CD4-positive, CD25-positive, alpha-beta regulatory T cell (primary cell): ENCODE measurements at regions not wholly inside any gene's neighbourhood (a gene's known extent, or its start where the extent isn't known, plus 50 kb on each side); places are given as distances from the start of the nearest gene placed in this dataset.

Source experiments
- ATAC-seq, 2 donors: fragments of 150-1000 bp; cut with Tn5 transposase; one replicate each; pipeline ENCODE4 v1.10.0; 2021; ENCODE audit warnings: low read depth in 2 of 2, moderate number of reproducible peaks in 2 of 2, moderate library complexity in 1 of 2
- DNase-seq, 3 donors: peaks; one replicate each; pipeline versions ENCODE4 v3.0.0 to v3.0.0-alpha.2; 2012 to 2022; ENCODE audit warnings: mixed read lengths in 1 of 3
- H3K27ac ChIP-seq: one replicate; pipeline ENCODE4 v1.7.0; 2013; ENCODE audit warnings: mild to moderate bottlenecking, low read length; ENCODE audit not compliant: insufficient read depth, poor library complexity, severe bottlenecking
- H3K27me3 ChIP-seq: one replicate; pipeline ENCODE4 v1.7.0; 2013; ENCODE audit warnings: low read length; ENCODE audit not compliant: control insufficient read depth, insufficient read depth
- H3K36me3 ChIP-seq: one replicate; pipeline ENCODE4 v1.7.0; 2013; ENCODE audit warnings: mild to moderate bottlenecking, low read length, moderate library complexity; ENCODE audit not compliant: control insufficient read depth, insufficient read depth
- H3K4me1 ChIP-seq: 2 replicates; pipeline ENCODE4 v1.7.0; 2013; ENCODE audit warnings: mild to moderate bottlenecking, low read length; ENCODE audit not compliant: insufficient read depth, control insufficient read depth, poor library complexity, severe bottlenecking
- H3K4me3 ChIP-seq: one replicate; pipeline ENCODE4 v1.7.0; 2013; ENCODE audit warnings: low read depth, mild to moderate bottlenecking, low read length, moderate library complexity
- H3K9me3 ChIP-seq, 2 experiments: 1 replicate in 1 of 2; 2 replicates in 1 of 2; pipeline ENCODE4 v1.7.0; 2013; ENCODE audit warnings: low read length in 2 of 2, mild to moderate bottlenecking in 1 of 2, moderate library complexity in 1 of 2; ENCODE audit not compliant: control insufficient read depth in 2 of 2
- H3K27ac Mint-ChIP-seq, 3 donors: one replicate each; pipeline ENCODE4 v1.8.0; 2020 to 2022; ENCODE audit warnings: mild to moderate bottlenecking in 3 of 3, mixed read lengths in 3 of 3, moderate library complexity in 2 of 3
- H3K27me3 Mint-ChIP-seq: one replicate; pipeline ENCODE4 v1.8.0; 2022; ENCODE audit warnings: mild to moderate bottlenecking, mixed read lengths
- H3K36me3 Mint-ChIP-seq: one replicate; pipeline ENCODE4 v1.8.0; 2020; ENCODE audit warnings: mixed read lengths
- H3K4me1 Mint-ChIP-seq, 4 donors: one replicate each; pipeline ENCODE4 v1.8.0; 2020 to 2022; ENCODE audit warnings: mixed read lengths in 4 of 4, mild to moderate bottlenecking in 1 of 4
- H3K4me3 Mint-ChIP-seq, 4 donors: one replicate each; pipeline ENCODE4 v1.8.0; 2020 to 2022; ENCODE audit warnings: mild to moderate bottlenecking in 4 of 4, mixed read lengths in 4 of 4, moderate library complexity in 3 of 4
- H3K9me3 Mint-ChIP-seq, 7 donors: one replicate each; pipeline ENCODE4 v1.8.0; 2020 to 2022; ENCODE audit warnings: mixed read lengths in 7 of 7, mild to moderate bottlenecking in 3 of 7, moderate library complexity in 2 of 7

GRCh38 chr17:13922885-13923284 lies 146.4 kb upstream of the COX10 start:
- H3K36me3 ChIP-seq: no peaks in the 10 kb centered on the region
- Mint-ChIP-seq H3K27me3 (no peaks in the 10 kb centered on the region), H3K27ac (no peak overlapping the region), H3K4me3 (no peak overlapping the region), H3K4me1 (peaks cover 0 to 2% (median under 1%) of the 10 kb centered on the region in 4 donors), H3K9me3 (no peaks in the 10 kb centered on the region), H3K36me3 (peaks cover 3% of the 10 kb centered on the region)
- no peaks in the 10 kb centered on the region for H3K9me3 ChIP-seq
- H3K4me3 ChIP-seq: no peak overlapping the region
- H3K27me3 ChIP-seq: no peaks in the 10 kb centered on the region
- no peaks in the 10 kb centered on the region for H3K4me1 ChIP-seq
- no peak for DNase-seq
- no peak overlapping the region for H3K27ac ChIP-seq
- no peak for ATAC-seq

- H3K4me1 Mint-ChIP-seq: peaks cover 0 to 2% (median 0%) of the 10 kb centered on the region in 4 donors
- ATAC-seq: no peak
These were observed 143.7 kb upstream of the COX10 start for GRCh38 chr17:13925579-13925978.

DNA sequence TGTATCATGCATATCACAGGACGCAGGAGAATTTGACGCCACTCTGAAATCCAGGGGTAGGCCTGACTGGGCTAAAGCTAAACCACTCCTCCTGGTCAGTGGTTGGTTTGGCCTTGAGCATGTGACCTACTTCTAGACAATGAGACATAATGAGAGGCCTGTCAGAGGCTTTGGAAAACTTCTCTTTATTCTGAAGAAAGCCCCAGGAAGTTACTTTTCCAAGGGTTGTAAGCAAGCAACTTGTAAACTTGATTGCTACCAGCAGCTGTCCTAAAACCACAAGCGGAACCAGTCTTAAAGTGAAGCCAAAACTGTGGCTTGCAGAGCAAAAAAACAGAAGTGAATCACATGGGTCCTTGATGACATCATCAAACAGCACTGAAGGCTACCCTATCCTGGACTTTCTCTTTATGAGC lies 138.2 kb upstream of the COX10 start:
- no peaks in the 10 kb centered on the region for H3K27me3 ChIP-seq
- H3K36me3 Mint-ChIP-seq: peaks cover 28% of the 10 kb centered on the region
- H3K27ac Mint-ChIP-seq: no peak overlapping the region
- H3K4me3 ChIP-seq: no peak overlapping the region
- ATAC-seq (peak; percentile 31 to 43), DNase-seq (no peak)
- peaks cover 0 to 4% (median 2%) of the 10 kb centered on the region in 7 donors for H3K9me3 Mint-ChIP-seq
- no peaks in the 10 kb centered on the region for H3K36me3 ChIP-seq
- peaks cover 0 to 3% of the 10 kb centered on the region in 2 experiments for H3K9me3 ChIP-seq
- H3K27me3 Mint-ChIP-seq: no peaks in the 10 kb centered on the region
- no peaks in the 10 kb centered on the region for H3K4me1 ChIP-seq
- H3K4me3 Mint-ChIP-seq: no peak overlapping the region
- H3K4me1 Mint-ChIP-seq: peaks cover 0 to 4% (median 0%) of the 10 kb centered on the region in 4 donors
- no peak overlapping the region for H3K27ac ChIP-seq

More at GRCh38 chr17:13925579-13925978, 143.7 kb upstream of the COX10 start:
- Mint-ChIP-seq H3K27me3 (no peaks in the 10 kb centered on the region), H3K9me3 (peaks cover 0 to 1% (median 0%) of the 10 kb centered on the region in 7 donors), H3K27ac (no peak overlapping the region), H3K4me3 (no peak overlapping the region), H3K36me3 (peaks cover 12% of the 10 kb centered on the region)
- no peak overlapping the region for H3K27ac ChIP-seq
- no peaks in the 10 kb centered on the region for H3K27me3 ChIP-seq
- H3K4me1 ChIP-seq: no peaks in the 10 kb centered on the region
- no peaks in the 10 kb centered on the region for H3K9me3 ChIP-seq
- H3K36me3 ChIP-seq: no peaks in the 10 kb centered on the region
- no peak overlapping the region for H3K4me3 ChIP-seq
- DNase-seq: no peak

DNA sequence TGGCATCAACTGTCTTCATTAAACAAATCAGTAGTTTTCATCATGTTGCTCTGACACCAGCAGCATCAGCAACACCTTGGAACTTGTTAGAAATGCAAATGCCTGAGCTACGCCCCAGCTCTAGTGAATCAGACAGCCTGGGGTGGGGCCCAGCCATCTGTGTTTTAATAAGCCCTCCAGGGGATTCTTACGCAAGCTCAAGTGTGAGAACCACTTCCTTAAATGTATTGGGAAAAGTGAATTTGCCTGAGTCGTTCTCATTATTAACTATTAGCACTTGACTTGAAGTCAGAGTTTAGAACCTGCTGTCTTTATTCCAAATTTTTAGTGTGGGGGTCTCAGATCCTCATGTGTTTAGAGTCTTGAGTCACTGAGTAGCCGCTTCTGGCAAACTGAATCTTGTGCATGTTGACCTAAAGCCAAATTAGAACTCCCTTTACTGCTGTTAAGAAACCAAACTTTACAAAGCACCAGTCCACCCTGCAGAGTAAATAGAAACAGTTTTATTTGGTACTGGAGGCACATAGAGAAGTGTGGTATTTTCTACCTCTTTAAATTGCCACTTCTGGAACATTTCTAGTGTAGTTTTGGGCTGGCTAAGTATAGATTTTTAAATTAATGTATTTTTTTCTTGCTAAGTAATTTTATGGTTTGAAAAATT lies 137.4 kb upstream of the COX10 start:
- H3K4me1 ChIP-seq: no peaks in the 10 kb centered on the region
- Mint-ChIP-seq H3K9me3 (peaks cover 0 to 4% (median 2%) of the 10 kb centered on the region in 7 donors), H3K4me3 (no peak overlapping the region), H3K27me3 (no peaks in the 10 kb centered on the region), H3K36me3 (peaks cover 28% of the 10 kb centered on the region), H3K27ac (no peak overlapping the region), H3K4me1 (peaks cover 0 to 4% (median 0%) of the 10 kb centered on the region in 4 donors)
- no peaks in the 10 kb centered on the region for H3K36me3 ChIP-seq
- no peak overlapping the region for H3K27ac ChIP-seq
- no peak overlapping the region for H3K4me3 ChIP-seq
- DNase-seq (no peak), ATAC-seq (no peak)
- H3K9me3 ChIP-seq: peaks cover 0 to 3% of the 10 kb centered on the region in 2 experiments
- H3K27me3 ChIP-seq: no peaks in the 10 kb centered on the region

GRCh38 chr17:13933441-13934276 lies 135.6 kb upstream of the COX10 start:
- no peak overlapping the region for H3K27ac Mint-ChIP-seq
- H3K27me3 ChIP-seq: no peaks in the 10 kb centered on the region
- H3K4me1 ChIP-seq: no peaks in the 10 kb centered on the region
- H3K4me1 Mint-ChIP-seq: peaks cover 0 to 4% (median 0%) of the 10 kb centered on the region in 4 donors
- no peak for ATAC-seq
- H3K9me3 ChIP-seq: peaks cover 0 to 3% of the 10 kb centered on the region in 2 experiments
- no peak for DNase-seq
- no peaks in the 10 kb centered on the region for H3K36me3 ChIP-seq
- H3K4me3 Mint-ChIP-seq: no peak overlapping the region
- no peak overlapping the region for H3K27ac ChIP-seq
- no peaks in the 10 kb centered on the region for H3K27me3 Mint-ChIP-seq
- H3K9me3 Mint-ChIP-seq: peaks cover 0 to 4% (median 1%) of the 10 kb centered on the region in 7 donors
- H3K4me3 ChIP-seq: no peak overlapping the region
- H3K36me3 Mint-ChIP-seq: peaks cover 24% of the 10 kb centered on the region

GRCh38 chr17:13939222-13939621 lies 130.1 kb upstream of the COX10 start:
- no peaks in the 10 kb centered on the region for H3K27me3 Mint-ChIP-seq
- no peak overlapping the region for H3K27ac Mint-ChIP-seq
- Histone ChIP-seq H3K4me1 (no peaks in the 10 kb centered on the region), H3K36me3 (no peaks in the 10 kb centered on the region), H3K4me3 (no peak overlapping the region), H3K27ac (no peak overlapping the region), H3K27me3 (no peaks in the 10 kb centered on the region), H3K9me3 (peaks cover 0 to 4% of the 10 kb centered on the region in 2 experiments)
- ATAC-seq (no peak), DNase-seq (no peak)
- peaks cover 20% of the 10 kb centered on the region for H3K36me3 Mint-ChIP-seq
- peaks cover 0 to 10% (median 7%) of the 10 kb centered on the region in 7 donors for H3K9me3 Mint-ChIP-seq
- no peak overlapping the region for H3K4me3 Mint-ChIP-seq
- peaks cover 0 to 5% (median under 1%) of the 10 kb centered on the region in 4 donors for H3K4me1 Mint-ChIP-seq

DNA sequence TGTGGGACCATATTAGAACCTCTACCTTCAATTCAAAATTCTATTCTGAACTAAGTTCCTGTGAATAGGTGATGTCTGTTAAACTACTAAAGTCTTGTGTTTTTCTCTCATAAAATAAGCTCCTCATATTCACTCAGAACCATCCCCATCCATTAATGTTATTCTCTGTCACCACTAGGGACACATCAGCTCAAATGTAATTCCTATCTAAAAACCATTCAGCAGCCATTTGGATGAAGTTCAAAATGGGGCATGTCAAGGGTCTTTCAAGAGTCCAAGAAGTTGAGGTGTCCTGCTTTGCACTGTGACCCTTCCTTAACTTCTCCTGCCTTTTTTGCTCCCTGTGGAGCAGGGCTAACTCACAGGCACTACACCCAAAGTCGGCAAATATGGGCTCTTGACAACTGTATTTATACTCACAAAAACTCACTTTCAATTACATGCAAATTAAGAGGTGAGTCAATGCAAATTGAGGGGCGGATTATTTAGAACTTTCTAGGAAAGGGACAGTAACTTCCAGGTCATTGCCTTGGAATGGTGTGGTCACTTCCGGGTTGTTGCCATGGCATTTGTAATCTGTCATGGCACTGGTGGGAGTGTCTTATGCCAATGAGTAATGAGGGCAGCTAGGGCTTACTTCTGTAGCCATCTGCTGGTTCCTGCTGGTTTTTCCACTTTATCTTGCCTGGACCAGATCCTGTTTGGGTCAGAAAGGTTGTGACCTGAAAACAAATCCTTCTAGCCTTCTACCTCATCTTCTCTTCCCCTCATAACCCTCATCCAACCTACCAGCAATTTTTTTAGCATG lies 128.2 kb upstream of the COX10 start:
- Mint-ChIP-seq H3K27me3 (no peaks in the 10 kb centered on the region), H3K4me3 (no peak overlapping the region), H3K27ac (no peak overlapping the region), H3K36me3 (peaks cover 17% of the 10 kb centered on the region), H3K9me3 (peaks cover 0 to 10% (median 7%) of the 10 kb centered on the region in 7 donors), H3K4me1 (peaks cover 0 to 5% (median 0%) of the 10 kb centered on the region in 4 donors)
- Histone ChIP-seq H3K4me3 (no peak overlapping the region), H3K36me3 (no peaks in the 10 kb centered on the region), H3K9me3 (peaks cover 0 to 4% of the 10 kb centered on the region in 2 experiments), H3K27me3 (no peaks in the 10 kb centered on the region), H3K27ac (no peak overlapping the region), H3K4me1 (no peaks in the 10 kb centered on the region)
- DNase-seq (no peak), ATAC-seq (no peak)
